NCI-H2081 treated with DMSO at 0.1 percent for 48 hours (cell line): ENCODE measurements at regions not wholly inside any gene's neighbourhood (a gene's known extent, or its start where the extent isn't known, plus 50 kb on each side); places are given as distances from the start of the nearest gene placed in this dataset.

ENCODE experiments used
- DNase-seq: peaks from one replicate; lab custom pipeline; 2025; lab: John Stamatoyannopoulos, UW

GRCh38 chr11:114758627-114759026 is 80.3 kb downstream of the NXPE2 start:
- DNase-seq: no peak

- DNase-seq: no peak
Observed at GRCh38 chr11:114762408-114762807, 84.1 kb downstream of the NXPE2 start.

- DNase-seq: no peak
Observed at GRCh38 chr11:114764563-114764962, 86.2 kb downstream of the NXPE2 start.

- no peak for DNase-seq
Observed at GRCh38 chr11:114771172-114771571, 92.8 kb downstream of the NXPE2 start.

- no peak for DNase-seq
Observed at GRCh38 chr11:114773541-114774338, 95.4 kb downstream of the NXPE2 start.

GRCh38 chr11:114774599-114775361 is 96.5 kb downstream of the NXPE2 start:
- DNase-seq: peak; percentile 54

- DNase-seq: no peak
Observed at GRCh38 chr11:114775875-114776621, 97.7 kb downstream of the NXPE2 start.

GRCh38 chr11:114776956-114777355 is 98.6 kb downstream of the NXPE2 start:
- no peak for DNase-seq

GRCh38 chr11:114779189-114779588 is 100.9 kb downstream of the NXPE2 start:
- no peak for DNase-seq

- no peak for DNase-seq
Observed at GRCh38 chr11:114782650-114783310, 104.5 kb downstream of the NXPE2 start.

GRCh38 chr11:114783805-114784204 is 105.5 kb downstream of the NXPE2 start:
- DNase-seq: no peak

- DNase-seq: no peak
Observed at GRCh38 chr11:114784216-114784615, 105.9 kb downstream of the NXPE2 start.

- no peak for DNase-seq
Observed at GRCh38 chr11:114784891-114785290, 106.6 kb downstream of the NXPE2 start.

- no peak for DNase-seq
Observed at GRCh38 chr11:114785820-114786219, 107.5 kb downstream of the NXPE2 start.

- no peak for DNase-seq
Observed at GRCh38 chr11:114787126-114787525, 108.8 kb downstream of the NXPE2 start.

GRCh38 chr11:114790910-114791309 is 112.6 kb downstream of the NXPE2 start:
- no peak for DNase-seq

- no peak for DNase-seq
Observed at GRCh38 chr11:114794048-114794684, 115.8 kb downstream of the NXPE2 start.

- no peak for DNase-seq
Observed at GRCh38 chr11:114796954-114797721, 118.8 kb downstream of the NXPE2 start.

- DNase-seq: no peak
Observed at GRCh38 chr11:114799476-114799875, 121.1 kb downstream of the NXPE2 start.

GRCh38 chr11:114801773-114802172 is 123.4 kb downstream of the NXPE2 start:
- DNase-seq: no peak

GRCh38 chr11:114802878-114803277 is 124.6 kb downstream of the NXPE2 start:
- no peak for DNase-seq
